ENCODE measurements at regions not wholly inside any gene's neighbourhood (a gene's known extent, or its start where the extent isn't known, plus 50 kb on each side); places are given as distances from the start of the nearest gene placed in this dataset.

DNA sequence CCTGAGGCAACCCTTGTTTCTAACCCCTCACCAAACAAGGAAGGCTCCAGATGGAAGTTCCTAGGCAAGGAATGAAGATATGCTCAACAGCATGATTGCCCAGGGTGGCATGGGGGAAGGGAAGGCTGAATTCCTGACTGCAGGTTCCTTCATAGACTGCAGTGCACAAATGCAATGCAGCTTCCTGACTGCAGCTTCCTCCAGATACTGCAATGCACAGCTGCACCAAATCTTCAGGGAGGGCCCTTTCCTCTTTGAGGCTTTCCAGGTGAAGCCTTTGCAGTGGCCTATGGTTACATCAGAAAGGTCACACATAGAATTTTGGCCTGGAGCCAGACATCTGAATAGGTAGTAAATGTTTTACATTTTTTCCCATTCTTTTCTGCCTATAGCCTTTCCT, 58.8 kb upstream of the DYNAP start:
- no peak overlapping the region for H3K4me3 ChIP-seq (replicated peaks; ENCODE audit: insufficient read depth, low read length)
- H3K27ac ChIP-seq (replicated peaks) = no peak overlapping the region
- H3K27me3 ChIP-seq (ENCODE audit: insufficient read depth, poor library complexity, severe bottlenecking) = no peaks in the 10 kb centered on the region
- TF ChIP-seq REST (IDR thresholded peaks at IDR 0.05; ENCODE audit: insufficient replicate concordance, low read depth) (no peak), GABPA (IDR thresholded peaks at IDR 0.05; ENCODE audit: low read depth) (no peak), POLR2AphosphoS5 (IDR thresholded peaks at IDR 0.05; ENCODE audit: low read depth) (no peak), SPI1 (IDR thresholded peaks at IDR 0.05; ENCODE audit: borderline replicate concordance, low read depth) (no peak), CTCF (IDR thresholded peaks at IDR 0.05; ENCODE audit: insufficient read depth, low read length) (no peak)
- no peak for DNase-seq (ENCODE audit: low read depth in 1 of 2, low spot score in 1 of 2)

- H3K4me3 ChIP-seq (replicated peaks; ENCODE audit: insufficient read depth, low read length) = no peak overlapping the region
- H3K27me3 ChIP-seq (ENCODE audit: insufficient read depth, poor library complexity, severe bottlenecking) = no peaks in the 10 kb centered on the region
- DNase-seq (ENCODE audit: low read depth in 1 of 2, low spot score in 1 of 2) = no peak
- TF ChIP-seq REST (IDR thresholded peaks at IDR 0.05; ENCODE audit: insufficient replicate concordance, low read depth) (no peak), CTCF (IDR thresholded peaks at IDR 0.05; ENCODE audit: insufficient read depth, low read length) (no peak), SPI1 (IDR thresholded peaks at IDR 0.05; ENCODE audit: borderline replicate concordance, low read depth) (no peak), GABPA (IDR thresholded peaks at IDR 0.05; ENCODE audit: low read depth) (no peak), POLR2AphosphoS5 (IDR thresholded peaks at IDR 0.05; ENCODE audit: low read depth) (no peak)
- H3K27ac ChIP-seq (replicated peaks) = no peak overlapping the region
These were observed 58.1 kb upstream of the DYNAP start for GRCh38 chr18:54532962-54533361.
